Peyer's patch (tissue), 4 donors: ENCODE measurements at regions not wholly inside any gene's neighbourhood (a gene's known extent, or its start where the extent isn't known, plus 50 kb on each side); places are given as distances from the start of the nearest gene placed in this dataset.

Source experiments
- DNase-seq, 3 donors: peaks; one replicate each; pipeline ENCODE4 v3.0.0-alpha.2; 2017 to 2019
- H3K27ac ChIP-seq, 4 donors: fragments of 200-600 bp; sonication (generic); one replicate each; pipeline ENCODE4 v1.5.1; 2016 to 2019
- H3K27me3 ChIP-seq, 2 donors: fragments of 200-600 bp; sonication (generic); one replicate each; pipeline ENCODE4 v1.5.1; 2019
- H3K36me3 ChIP-seq, 3 donors: fragments of 200-600 bp; sonication (generic); one replicate each; pipeline ENCODE4 v1.5.1; 2016 to 2019
- H3K4me1 ChIP-seq, 4 donors: fragments of 200-600 bp; sonication (generic); one replicate each; pipeline ENCODE4 v1.5.1; 2016 to 2019
- H3K4me3 ChIP-seq, 4 donors: fragments of 200-600 bp; sonication (generic); 1 replicate in 3 of 4; 2 replicates in 1 of 4; pipeline ENCODE4 v1.5.1; 2016 to 2019; ENCODE audit warnings: mild to moderate bottlenecking in 1 of 4
- H3K9me3 ChIP-seq, 4 donors: fragments of 200-600 bp; sonication (generic); one replicate each; pipeline ENCODE4 v1.5.1; 2016 to 2019; ENCODE audit warnings: mild to moderate bottlenecking in 1 of 4
- CTCF ChIP-seq, 6 experiments: fragments of 450-650 bp in 4 of 6; fragments of 200-600 bp in 2 of 6; sonication (generic) in 1 of 6; IDR thresholded peaks; one replicate each; pipeline ENCODE4 v1.5.1; 2017 to 2019; ENCODE audit warnings: antibody characterized with exemption in 6 of 6, mild to moderate bottlenecking in 3 of 6, moderate library complexity in 1 of 6
- POLR2A ChIP-seq, 2 donors: fragments of 450-650 bp; IDR thresholded peaks; one replicate each; pipeline ENCODE4 v1.5.1; 2017; ENCODE audit warnings: antibody characterized with exemption in 2 of 2, mild to moderate bottlenecking in 2 of 2, moderate library complexity in 2 of 2

GRCh38 chr4:175252642-175253041 lies 334.5 kb downstream of the ADAM29 start:
- H3K27me3 ChIP-seq: no peaks in the 10 kb centered on the region
- H3K36me3 ChIP-seq: no peaks in the 10 kb centered on the region
- H3K9me3 ChIP-seq: no peaks in the 10 kb centered on the region
- no peak overlapping the region for H3K27ac ChIP-seq
- no peak overlapping the region for H3K4me3 ChIP-seq
- TF ChIP-seq POLR2A (IDR thresholded peaks at IDR 0.05): no peak
- TF ChIP-seq CTCF (IDR thresholded peaks at IDR 0.05): no peak
- no peaks in the 10 kb centered on the region for H3K4me1 ChIP-seq
- no peak for DNase-seq

- TF ChIP-seq POLR2A (IDR thresholded peaks at IDR 0.05) (no peak), CTCF (IDR thresholded peaks at IDR 0.05) (no peak)
- H3K9me3 ChIP-seq: no peaks in the 10 kb centered on the region
- no peak for DNase-seq
- no peaks in the 10 kb centered on the region for H3K27me3 ChIP-seq
- no peak overlapping the region for H3K27ac ChIP-seq
- no peaks in the 10 kb centered on the region for H3K4me1 ChIP-seq
- no peaks in the 10 kb centered on the region for H3K36me3 ChIP-seq
- H3K4me3 ChIP-seq: no peak overlapping the region
Measured at GRCh38 chr4:175253184-175253902, 335.2 kb downstream of the ADAM29 start.

GRCh38 chr4:175263537-175263936 lies 345.4 kb downstream of the ADAM29 start:
- Histone ChIP-seq H3K36me3 (no peaks in the 10 kb centered on the region), H3K4me1 (no peaks in the 10 kb centered on the region), H3K4me3 (no peak overlapping the region), H3K27me3 (no peaks in the 10 kb centered on the region), H3K27ac (no peak overlapping the region), H3K9me3 (no peaks in the 10 kb centered on the region)
- DNase-seq: no peak
- TF ChIP-seq POLR2A (IDR thresholded peaks at IDR 0.05): no peak
- no peak for TF ChIP-seq CTCF (IDR thresholded peaks at IDR 0.05)

DNA sequence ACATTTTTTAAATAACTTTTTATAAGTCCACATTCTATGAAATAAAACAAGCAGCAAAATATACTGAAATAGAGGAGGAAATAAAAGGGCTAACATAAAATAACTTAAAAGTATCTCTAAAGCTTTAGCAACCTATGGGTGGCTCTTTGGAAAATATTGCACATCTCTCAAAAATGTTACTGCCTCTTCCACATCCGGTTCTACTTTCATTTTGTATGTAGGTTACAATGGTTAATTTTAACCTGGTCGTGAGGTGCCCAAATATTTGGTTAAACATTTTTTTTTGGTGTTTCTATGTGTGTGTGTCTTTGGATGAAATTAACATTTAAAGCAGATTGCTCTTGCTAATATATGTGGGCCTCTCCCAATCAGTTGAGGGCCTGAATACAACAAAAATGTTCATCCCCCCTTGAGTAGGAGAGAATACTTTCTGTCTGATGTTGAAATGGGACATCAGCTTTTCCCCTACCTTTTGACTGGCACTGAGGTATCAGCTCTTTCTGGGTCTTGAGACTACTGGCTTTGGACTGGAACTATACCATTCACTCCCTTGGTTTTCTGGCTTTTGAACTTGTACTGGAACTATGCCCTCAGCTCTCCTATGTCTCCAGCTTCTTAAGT lies 353.0 kb downstream of the ADAM29 start:
- no peak overlapping the region for H3K4me3 ChIP-seq
- no peaks in the 10 kb centered on the region for H3K4me1 ChIP-seq
- no peak for DNase-seq
- no peaks in the 10 kb centered on the region for H3K9me3 ChIP-seq
- no peak overlapping the region for H3K27ac ChIP-seq
- no peak for TF ChIP-seq POLR2A (IDR thresholded peaks at IDR 0.05)
- TF ChIP-seq CTCF (IDR thresholded peaks at IDR 0.05): no peak
- no peaks in the 10 kb centered on the region for H3K27me3 ChIP-seq
- no peaks in the 10 kb centered on the region for H3K36me3 ChIP-seq

- Histone ChIP-seq H3K27ac (no peak overlapping the region), H3K27me3 (no peaks in the 10 kb centered on the region), H3K4me3 (no peak overlapping the region), H3K36me3 (no peaks in the 10 kb centered on the region), H3K4me1 (no peaks in the 10 kb centered on the region), H3K9me3 (peaks cover 0 to 4% (median 0%) of the 10 kb centered on the region in 4 donors)
- TF ChIP-seq POLR2A (IDR thresholded peaks at IDR 0.05): no peak
- no peak for TF ChIP-seq CTCF (IDR thresholded peaks at IDR 0.05)
- DNase-seq: no peak
Measured at GRCh38 chr4:175273995-175274753, 356.0 kb downstream of the ADAM29 start.
